ENCODE measurements at regions not wholly inside any gene's neighbourhood (a gene's known extent, or its start where the extent isn't known, plus 50 kb on each side); places are given as distances from the start of the nearest gene placed in this dataset.

DNA sequence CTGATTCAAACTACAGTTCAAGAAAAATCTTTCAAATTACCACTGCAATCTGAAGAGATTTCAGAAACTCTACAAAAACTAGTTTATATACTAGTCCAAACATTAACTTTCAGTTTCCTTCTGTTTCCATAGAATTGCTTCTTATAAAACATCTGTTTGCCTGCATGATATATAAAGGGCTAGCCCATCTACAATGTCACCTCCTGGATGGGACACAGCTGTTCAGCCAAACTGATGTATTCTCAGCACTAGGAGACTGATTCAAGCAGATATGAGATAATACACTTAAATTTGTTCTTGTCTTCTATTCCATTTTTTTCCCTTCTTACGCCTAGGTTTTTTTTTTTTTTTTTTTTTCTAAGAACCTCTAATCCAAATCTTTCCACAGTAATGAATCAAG, 1569.7 kb upstream of the IGFBP7 start:
- DNase-seq, result no peak

DNA sequence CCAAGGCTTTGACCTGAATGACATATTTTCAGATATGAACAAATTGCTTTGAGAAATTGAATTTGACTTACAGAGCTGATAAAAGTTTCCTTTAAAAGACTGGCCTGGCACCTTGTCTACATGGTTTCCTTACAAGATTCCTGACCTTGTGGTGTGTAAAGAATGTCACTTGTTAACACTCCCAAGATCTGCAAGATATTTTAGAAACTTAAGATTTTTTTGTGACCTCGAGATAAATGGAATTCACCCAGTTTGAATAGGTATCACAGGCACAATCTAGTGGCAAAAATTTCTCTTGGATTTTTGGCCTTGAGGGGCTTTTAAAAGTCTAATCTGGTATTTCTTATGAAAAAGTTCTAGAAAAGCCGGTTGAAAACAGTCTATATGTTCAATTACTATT, 1568.9 kb upstream of the IGFBP7 start:
- DNase-seq, result no peak

DNA sequence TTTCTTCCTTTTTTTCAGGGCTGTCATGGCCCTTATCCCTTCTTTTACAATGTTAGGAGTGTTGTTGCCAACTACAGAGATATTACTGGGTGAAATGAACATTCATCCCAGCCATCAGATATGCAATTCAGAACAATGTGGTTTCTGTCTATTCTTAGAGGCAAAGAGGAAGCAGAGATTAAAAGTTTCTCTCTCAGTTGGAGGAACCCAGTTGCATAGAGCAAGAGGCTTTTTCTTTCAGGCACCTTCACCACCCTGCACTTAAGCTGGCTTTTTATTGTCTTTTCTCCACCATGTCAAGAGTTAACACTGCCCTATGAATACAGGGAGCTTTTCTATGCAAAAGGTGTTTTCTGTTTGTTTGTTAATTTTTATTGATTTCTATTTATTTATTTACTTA, 1559.6 kb upstream of the IGFBP7 start:
- DNase-seq, result no peak

- peak in 1 of 3 experiments; percentile 32 for DNase-seq
These were observed 1555.5 kb upstream of the IGFBP7 start for GRCh38 chr4:58665649-58666048.

GRCh38 chr4:58658701-58659100, 1548.5 kb upstream of the IGFBP7 start:
- no peak for DNase-seq

GRCh38 chr4:58653251-58653650, 1543.1 kb upstream of the IGFBP7 start:
- DNase-seq, result no peak

DNA sequence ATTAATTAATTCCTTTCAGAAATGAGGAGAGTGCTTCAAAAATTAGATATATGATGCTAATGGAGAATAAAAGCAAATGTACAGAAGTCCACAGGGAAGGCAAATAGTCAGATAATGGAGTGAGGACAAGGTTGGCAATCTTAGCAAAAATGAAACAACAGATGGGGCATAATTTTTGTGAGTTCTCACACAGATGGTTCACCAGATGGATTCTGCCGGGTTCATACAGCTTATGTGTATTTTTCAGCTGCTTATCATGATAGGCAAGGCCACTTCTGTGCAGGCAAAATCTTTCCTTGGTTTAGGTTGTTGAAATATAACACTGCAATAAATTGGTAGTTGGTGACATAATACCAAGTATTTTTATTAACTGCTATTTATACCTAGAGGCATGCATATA, 1539.0 kb upstream of the IGFBP7 start:
- DNase-seq, result no peak

DNA sequence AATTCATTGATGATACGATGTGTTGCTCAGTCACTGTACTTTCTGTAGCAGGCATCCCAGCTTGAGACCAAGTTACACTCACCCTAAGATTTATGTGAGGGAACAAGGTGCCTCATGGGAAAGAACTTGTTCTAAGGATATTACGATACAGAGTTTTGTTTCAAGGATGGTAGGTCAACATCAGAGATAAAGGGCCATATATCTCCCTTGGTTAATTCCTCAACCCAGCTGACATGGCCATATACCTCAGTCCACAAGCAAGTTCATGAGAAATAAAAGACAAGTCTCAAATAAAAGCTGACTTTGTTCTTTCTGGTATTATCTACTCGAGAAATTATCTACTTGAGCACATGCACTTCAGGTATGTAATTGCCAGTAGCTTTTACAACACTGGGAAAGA, 1535.9 kb upstream of the IGFBP7 start:
- no peak for DNase-seq

GRCh38 chr4:58644549-58644948, 1534.4 kb upstream of the IGFBP7 start:
- DNase-seq, result no peak

DNA sequence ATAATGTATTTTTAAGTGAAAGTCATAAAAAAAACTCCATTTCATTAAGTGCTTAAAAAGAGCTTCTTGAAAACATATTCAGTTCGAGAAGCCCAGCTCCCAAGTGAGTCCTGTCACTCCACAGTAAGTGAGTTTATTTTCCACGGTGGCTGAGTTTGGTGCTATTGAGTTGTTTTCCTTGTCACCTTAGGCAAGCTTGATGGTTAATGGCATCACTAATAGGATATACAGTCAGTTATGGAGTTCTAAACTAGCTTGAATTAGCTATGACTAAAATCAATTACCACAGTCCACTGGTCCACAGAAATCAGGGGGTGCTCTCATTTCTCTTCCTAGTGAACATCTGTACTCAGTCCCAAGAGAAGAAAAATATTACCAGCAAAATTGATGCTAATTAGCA, 1526.2 kb upstream of the IGFBP7 start:
- peak in 1 of 3 experiments; percentile 33 for DNase-seq

DNA sequence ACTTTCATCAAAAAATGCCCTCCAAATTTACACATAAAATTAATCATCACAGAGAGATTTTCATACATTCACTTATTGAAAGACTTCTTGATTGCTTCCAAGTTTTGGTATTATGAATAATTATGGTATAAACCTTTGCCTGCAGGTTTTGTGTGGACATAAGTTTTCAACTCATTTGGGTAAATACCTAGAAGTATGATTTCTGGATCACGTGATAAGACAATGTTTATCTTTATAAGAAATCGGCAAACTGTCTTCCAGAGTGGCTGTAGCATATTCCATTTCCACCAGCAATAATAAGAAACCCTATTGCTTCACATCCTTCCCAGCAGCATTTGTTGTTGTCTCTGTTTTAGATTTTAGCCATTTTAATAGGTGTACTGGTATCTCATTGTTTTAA, 1507.0 kb upstream of the IGFBP7 start:
- DNase-seq, result no peak

DNA sequence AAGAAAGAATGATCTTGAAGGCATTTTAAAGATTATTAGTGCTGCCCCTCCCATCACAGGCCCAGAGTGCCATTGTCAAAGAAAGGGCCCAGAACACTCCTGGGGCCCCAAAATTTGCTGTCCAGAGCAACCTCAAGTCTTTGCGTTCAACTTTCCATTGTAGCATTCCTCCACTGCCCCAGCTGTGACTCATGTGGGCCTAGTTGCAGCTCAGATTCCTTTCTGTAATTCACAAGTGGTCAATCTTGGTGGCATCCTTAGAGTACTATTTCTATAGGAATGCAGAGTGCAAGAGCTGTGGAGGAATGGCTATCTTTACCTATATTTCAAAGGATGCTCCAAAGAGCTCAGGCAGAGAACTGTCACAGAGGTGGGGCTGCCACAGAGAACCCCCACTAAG, 1500.8 kb upstream of the IGFBP7 start:
- DNase-seq, result no peak

DNA sequence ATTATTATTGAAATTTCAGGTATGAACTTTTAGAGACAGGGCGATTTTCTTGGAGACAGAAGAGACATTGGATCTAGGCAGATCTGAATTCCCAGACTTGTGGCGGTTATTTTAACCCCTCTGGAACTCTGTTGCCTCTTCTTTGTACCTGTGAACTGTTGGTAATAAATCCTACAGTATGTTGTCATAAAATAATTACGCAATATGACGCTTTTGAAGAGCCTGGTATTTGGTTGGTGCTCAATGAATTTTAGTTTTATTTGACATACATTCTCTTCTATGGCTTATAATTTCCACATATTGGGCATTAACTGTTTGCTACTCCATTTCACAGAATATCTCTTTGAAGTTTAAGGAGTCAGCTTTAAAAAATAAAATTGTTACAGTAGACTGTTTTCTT, 1496.1 kb upstream of the IGFBP7 start:
- DNase-seq, result no peak

DNA sequence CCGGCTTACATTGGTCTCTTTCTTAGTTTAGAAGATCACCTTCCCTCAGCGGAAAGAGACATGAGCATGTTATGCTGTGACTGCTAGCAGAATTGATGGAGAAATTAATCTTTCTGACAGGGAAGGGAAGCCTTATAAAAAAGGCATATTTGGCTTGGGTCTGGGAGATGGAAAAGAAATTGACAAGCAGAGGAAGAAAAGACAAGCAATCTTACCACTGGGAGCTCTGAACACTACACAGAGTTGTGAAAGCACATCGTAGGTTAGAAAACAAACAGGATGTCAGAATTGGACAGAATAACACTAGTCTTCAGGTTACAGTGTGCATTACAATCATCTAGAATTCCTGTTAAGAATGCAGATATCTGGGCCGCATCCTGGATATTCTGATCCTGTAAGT, 1493.8 kb upstream of the IGFBP7 start:
- DNase-seq, result no peak

DNA sequence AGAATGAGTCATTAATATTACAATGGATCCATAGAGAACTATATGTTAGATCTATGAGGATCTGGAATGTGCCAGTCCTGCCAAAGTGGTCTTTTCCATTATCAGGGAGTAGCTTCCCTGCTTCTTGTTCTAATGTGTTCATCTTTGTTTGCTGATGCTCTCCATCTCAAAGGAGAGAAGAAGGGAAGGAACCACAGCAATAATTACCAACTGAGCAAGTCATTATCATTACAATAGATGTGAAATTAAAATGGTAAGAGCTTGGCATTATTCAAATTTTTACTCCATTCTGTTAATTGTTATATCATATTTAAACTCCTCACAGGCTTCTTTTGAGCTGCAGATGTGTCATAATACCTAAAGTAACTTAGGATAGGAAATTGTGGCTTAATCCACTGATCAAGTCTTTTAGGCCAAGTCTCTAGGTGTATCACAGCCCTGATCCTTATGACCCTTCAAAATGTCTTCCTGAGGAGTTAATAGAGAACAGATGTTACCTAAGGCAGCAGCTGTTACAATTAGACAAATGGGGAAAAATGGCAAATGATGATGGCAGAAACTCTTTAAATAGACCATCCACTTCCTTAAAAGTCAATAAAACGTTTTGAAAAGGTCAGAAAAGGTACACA, 1492.7 kb upstream of the IGFBP7 start:
- DNase-seq, result peak in 1 of 3 experiments; percentile 51

GRCh38 chr4:58602022-58602421, 1491.8 kb upstream of the IGFBP7 start:
- no peak for DNase-seq

- DNase-seq, result no peak
These were observed 1490.1 kb upstream of the IGFBP7 start for GRCh38 chr4:58600290-58600689.

DNA sequence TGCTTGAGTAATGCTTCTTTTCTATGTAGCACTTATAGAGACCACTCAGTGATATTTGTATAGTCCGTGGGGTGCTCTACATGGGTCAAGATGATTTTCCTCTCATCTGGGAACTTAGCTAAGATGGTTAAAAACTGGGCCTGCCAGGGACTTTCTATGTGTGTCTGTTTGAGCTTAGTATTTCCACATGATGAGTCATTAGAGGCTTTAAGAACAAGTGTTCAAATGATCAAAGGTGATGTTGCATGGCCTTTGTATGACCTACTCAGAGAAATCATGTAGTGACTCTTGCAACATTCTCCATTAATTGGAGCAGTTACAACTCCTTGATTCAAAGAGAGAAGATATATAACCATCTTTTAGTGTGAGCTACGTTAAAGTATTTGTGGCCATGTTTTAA, 1480.5 kb upstream of the IGFBP7 start:
- DNase-seq, result no peak

GRCh38 chr4:58587856-58588255, 1477.7 kb upstream of the IGFBP7 start:
- DNase-seq, result no peak

- DNase-seq, result no peak
These were observed 1456.1 kb upstream of the IGFBP7 start for GRCh38 chr4:58566260-58566659.

DNA sequence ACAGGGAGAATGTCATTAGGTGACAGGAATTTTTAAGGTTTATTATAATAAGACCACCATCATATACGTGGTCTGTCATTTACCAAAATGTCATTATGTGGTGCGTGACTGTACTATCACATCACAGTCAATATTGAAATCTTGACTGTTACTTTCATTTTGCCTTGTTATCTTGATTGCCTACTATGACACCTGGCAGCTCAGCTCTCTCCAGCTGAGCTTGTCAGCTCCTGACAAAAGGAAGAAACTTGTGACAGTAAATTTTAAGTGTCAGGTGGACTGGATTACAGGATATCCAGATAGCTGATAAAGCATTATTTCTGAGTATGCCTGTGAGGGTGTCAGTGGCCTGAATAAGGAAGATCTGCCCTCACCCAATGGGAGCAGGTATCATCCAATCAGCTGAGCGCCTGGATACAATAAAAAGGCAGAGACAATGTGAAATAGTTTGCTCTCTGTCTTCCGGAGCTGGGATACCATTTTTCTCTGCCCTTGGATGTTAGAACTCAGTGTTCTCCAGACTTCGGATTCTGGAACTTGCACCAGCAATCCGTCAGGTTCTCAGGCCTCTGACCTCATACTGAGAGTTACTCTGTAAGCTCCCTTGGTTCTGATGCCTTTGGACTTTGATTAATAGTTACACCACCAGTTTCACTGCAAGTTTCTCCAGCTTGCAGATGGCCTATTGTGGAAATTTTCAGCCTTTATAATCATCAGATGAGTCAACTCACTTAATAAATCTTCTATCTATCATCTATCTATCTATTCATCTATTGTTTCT, 1454.7 kb upstream of the IGFBP7 start:
- DNase-seq, result peak in 1 of 3 experiments; percentile 22

DNA sequence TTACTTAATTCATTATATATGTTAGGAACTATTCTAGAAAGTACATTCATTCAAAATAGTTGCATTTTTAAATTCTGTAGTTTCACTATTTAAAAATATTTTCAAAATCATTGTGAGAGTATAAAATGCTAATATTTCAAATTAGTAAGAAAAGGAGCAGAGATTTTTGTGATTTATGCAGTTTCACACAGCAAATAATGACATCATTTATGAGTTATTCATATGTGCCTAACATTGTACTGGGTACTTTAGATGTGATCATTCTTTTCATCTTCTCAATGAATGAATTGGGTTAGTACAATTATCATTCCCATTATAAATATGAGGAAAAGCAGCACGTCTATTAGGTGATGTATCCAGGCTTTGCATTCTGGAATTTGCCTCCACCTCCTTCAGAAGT, 1451.0 kb upstream of the IGFBP7 start:
- no peak for DNase-seq

DNA sequence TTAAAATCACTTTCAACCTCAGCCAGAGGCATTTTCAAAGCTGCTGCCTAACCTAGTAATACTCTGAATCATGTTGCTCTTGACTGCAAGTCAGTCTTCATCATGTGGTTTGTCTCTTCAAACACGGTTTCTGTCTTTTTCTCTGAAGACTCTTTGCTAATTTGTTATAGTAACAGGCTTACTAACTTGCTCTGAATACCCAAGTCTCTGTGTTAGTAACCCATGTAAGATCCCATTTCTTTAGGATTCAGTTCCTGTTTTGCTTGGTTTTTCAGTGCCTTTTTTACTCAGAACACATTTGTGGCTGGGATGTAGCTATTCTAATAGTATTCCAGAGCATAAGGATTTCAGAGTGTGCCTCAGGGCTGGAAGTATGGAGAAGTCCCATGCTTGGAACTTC, 1450.6 kb upstream of the IGFBP7 start:
- no peak for DNase-seq

GRCh38 chr4:58553679-58554078, 1443.5 kb upstream of the IGFBP7 start:
- DNase-seq, result peak in 1 of 3 experiments; percentile 24

DNA sequence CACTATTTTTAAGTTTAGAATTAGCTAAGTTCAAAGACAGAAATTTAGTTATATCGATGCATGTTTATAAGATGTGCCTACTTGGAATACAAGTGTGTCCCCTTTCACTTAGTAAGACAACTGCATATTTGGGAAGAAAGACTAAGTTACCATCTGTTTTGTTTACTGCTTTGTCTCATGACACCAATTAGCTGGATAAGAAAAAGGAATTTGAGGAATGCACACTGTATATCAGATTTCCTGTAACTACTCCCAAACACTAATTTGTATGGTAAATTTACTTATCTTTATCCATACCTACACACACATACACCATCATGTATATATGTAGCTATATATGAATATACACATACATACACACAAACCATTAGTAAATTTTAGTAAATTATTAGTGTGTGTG, 1442.8 kb upstream of the IGFBP7 start:
- DNase-seq, result no peak

All from NCI-H1417 (cell line).